ENCODE measurements at regions not wholly inside any gene's neighbourhood (a gene's known extent, or its start where the extent isn't known, plus 50 kb on each side); places are given as distances from the start of the nearest gene placed in this dataset.

DNA sequence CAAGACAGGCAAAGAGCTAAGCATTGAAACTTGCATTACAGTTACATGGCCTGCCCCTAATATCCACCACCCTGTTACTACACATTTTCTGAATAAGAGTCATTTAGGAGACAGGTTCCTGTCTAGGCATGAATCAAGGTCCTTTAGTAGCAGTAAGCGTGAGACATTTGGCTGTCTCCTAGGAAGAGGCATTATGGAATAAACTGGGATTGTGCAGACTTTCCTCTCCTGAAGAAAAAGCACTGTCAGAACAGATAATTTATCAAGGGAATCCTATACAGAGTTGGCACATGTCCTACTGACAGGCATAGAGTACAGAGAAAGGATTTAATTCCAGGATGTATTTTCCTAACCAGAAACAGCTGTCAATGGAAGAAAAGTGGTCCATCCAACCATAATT, 111.9 kb downstream of the INHBA start:
- WGBS, result 94% methylated on average over 1 of the region's 1 CpG
- Histone ChIP-seq H3K36me3 (ENCODE audit: control insufficient read depth in 4 of 4, insufficient read depth in 3 of 4, low read depth in 1 of 4, low read length in 3 of 4) (no peaks in the 10 kb centered on the region), H3K9me3 (ENCODE audit: control insufficient read depth in 4 of 4, low read length in 3 of 4) (peaks cover 0 to 2% (median under 1%) of the 10 kb centered on the region in 4 donors), H3K27me3 (ENCODE audit: control insufficient read depth in 4 of 4, insufficient read depth in 4 of 4, low read length in 3 of 4) (no peaks in the 10 kb centered on the region), H3K27ac (ENCODE audit: low read depth in 1 of 2, low read length in 2 of 2) (no peak overlapping the region), H3K9ac (ENCODE audit: low read depth in 1 of 2, low read length in 2 of 2) (no peak overlapping the region), H3K4me1 (ENCODE audit: control insufficient read depth in 4 of 4, insufficient read depth in 4 of 4, low read length in 3 of 4) (no peaks in the 10 kb centered on the region), H3K4me3 (ENCODE audit: low read depth in 1 of 3, low read length in 3 of 3) (no peak overlapping the region)
- TF ChIP-seq HNF4G (IDR thresholded peaks at IDR 0.05), result no peak
- TF ChIP-seq, protein P1, sequence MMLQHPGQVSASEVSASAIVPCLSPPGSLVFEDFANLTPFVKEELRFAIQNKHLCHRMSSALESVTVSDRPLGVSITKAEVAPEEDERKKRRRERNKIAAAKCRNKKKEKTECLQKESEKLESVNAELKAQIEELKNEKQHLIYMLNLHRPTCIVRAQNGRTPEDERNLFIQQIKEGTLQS (IDR thresholded peaks at IDR 0.05), result no peak
- no peak for DNase-seq (ENCODE audit: low spot score)

DNA sequence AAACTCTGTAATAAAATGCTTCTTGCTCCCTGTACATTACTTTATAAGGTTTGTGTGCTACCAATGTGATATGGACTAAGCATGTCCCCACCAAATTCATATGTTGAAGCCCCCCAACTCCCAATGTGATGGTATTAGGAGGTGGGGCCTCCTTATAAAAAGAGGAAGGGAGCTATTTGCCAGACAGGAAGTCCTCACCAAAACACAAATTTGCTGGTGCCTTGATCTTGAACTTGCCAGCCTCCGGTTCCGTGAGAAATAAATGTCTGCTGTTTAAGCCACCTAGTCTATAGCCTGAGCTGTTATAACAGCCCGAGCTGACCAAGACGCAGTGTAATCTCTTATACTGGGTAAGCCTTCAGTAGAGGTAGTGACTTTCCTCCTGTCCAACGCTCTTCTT, 114.5 kb downstream of the INHBA start:
- WGBS, result 88% methylated on average over 5 of the region's 5 CpGs
- Histone ChIP-seq H3K36me3 (ENCODE audit: control insufficient read depth in 4 of 4, insufficient read depth in 3 of 4, low read depth in 1 of 4, low read length in 3 of 4) (no peaks in the 10 kb centered on the region), H3K27ac (ENCODE audit: low read depth in 1 of 2, low read length in 2 of 2) (no peak overlapping the region), H3K4me3 (ENCODE audit: low read depth in 1 of 3, low read length in 3 of 3) (no peak overlapping the region), H3K27me3 (ENCODE audit: control insufficient read depth in 4 of 4, insufficient read depth in 4 of 4, low read length in 3 of 4) (no peaks in the 10 kb centered on the region), H3K4me1 (ENCODE audit: control insufficient read depth in 4 of 4, insufficient read depth in 4 of 4, low read length in 3 of 4) (no peaks in the 10 kb centered on the region), H3K9me3 (ENCODE audit: control insufficient read depth in 4 of 4, low read length in 3 of 4) (no peaks in the 10 kb centered on the region), H3K9ac (ENCODE audit: low read depth in 1 of 2, low read length in 2 of 2) (no peak overlapping the region)
- no peak for TF ChIP-seq EGR1 (IDR thresholded peaks at IDR 0.05; ENCODE audit: low read depth in 2 of 2)
- no peak for TF ChIP-seq TAF1 (conservative IDR thresholded peaks at IDR 0.05)
- no peak for DNase-seq (ENCODE audit: low spot score)

DNA sequence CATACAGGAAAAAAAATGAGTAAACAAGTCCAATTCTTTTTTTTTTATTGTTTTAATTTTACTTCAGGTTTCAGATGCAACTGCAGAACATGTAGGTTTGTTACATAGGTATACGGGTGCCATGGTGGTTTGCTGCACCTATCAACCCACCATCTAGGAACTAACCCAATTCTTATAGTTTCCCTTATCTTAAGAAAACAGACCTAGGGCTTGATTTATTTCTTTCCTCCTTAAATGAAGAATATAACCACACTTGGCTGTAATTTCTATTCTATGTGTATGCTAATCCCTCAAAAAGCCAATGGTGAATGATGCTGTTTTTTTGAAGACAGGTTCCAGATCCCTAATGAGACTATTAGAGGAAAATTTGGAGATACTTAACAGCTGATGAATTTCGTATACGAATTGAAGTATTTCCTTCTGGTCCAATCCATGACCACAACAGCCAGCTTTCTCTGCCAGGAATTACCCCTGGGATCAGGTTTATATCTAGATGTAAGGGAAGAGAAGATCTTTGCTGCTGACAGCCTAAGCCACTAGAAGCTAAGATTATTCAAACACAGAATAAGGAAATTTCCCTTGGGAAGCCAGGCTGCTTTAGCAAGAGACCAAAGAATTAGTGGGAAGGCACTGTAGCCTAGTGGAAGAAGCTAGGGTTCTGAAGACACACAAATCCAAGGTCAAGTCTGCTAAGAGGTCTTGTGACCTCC, 115.8 kb downstream of the INHBA start:
- 81% methylated on average over 3 of the region's 3 CpGs for WGBS
- H3K4me3 ChIP-seq (ENCODE audit: low read depth in 1 of 3, low read length in 3 of 3), result no peak overlapping the region
- TF ChIP-seq, protein P2, sequence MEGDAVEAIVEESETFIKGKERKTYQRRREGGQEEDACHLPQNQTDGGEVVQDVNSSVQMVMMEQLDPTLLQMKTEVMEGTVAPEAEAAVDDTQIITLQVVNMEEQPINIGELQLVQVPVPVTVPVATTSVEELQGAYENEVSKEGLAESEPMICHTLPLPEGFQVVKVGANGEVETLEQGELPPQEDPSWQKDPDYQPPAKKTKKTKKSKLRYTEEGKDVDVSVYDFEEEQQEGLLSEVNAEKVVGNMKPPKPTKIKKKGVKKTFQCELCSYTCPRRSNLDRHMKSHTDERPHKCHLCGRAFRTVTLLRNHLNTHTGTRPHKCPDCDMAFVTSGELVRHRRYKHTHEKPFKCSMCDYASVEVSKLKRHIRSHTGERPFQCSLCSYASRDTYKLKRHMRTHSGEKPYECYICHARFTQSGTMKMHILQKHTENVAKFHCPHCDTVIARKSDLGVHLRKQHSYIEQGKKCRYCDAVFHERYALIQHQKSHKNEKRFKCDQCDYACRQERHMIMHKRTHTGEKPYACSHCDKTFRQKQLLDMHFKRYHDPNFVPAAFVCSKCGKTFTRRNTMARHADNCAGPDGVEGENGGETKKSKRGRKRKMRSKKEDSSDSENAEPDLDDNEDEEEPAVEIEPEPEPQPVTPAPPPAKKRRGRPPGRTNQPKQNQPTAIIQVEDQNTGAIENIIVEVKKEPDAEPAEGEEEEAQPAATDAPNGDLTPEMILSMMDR (IDR thresholded peaks at IDR 0.05; ENCODE audit: low read depth, low read length, missing input control), result no peak
- TF ChIP-seq YY1 (IDR thresholded peaks at IDR 0.05) (no peak), HNF4A (conservative IDR thresholded peaks at IDR 0.05) (no peak), HNF4G (IDR thresholded peaks at IDR 0.05) (no peak), RXRA (IDR thresholded peaks at IDR 0.05) (no peak), EGR1 (IDR thresholded peaks at IDR 0.05; ENCODE audit: low read depth in 2 of 2) (no peak), GABPA (IDR thresholded peaks at IDR 0.05 in 1 of 2, conservative IDR thresholded peaks at IDR 0.05 in 1 of 2) (no peak), NR2F2 (IDR thresholded peaks at IDR 0.05) (no peak), JUND (IDR thresholded peaks at IDR 0.05) (no peak), TAF1 (conservative IDR thresholded peaks at IDR 0.05) (no peak), RAD21 (IDR thresholded peaks at IDR 0.05) (no peak), SP1 (IDR thresholded peaks at IDR 0.05) (no peak), FOXA2 (IDR thresholded peaks at IDR 0.05) (no peak), FOXA1 (IDR thresholded peaks at IDR 0.05) (no peak)
- TF ChIP-seq, protein P3, sequence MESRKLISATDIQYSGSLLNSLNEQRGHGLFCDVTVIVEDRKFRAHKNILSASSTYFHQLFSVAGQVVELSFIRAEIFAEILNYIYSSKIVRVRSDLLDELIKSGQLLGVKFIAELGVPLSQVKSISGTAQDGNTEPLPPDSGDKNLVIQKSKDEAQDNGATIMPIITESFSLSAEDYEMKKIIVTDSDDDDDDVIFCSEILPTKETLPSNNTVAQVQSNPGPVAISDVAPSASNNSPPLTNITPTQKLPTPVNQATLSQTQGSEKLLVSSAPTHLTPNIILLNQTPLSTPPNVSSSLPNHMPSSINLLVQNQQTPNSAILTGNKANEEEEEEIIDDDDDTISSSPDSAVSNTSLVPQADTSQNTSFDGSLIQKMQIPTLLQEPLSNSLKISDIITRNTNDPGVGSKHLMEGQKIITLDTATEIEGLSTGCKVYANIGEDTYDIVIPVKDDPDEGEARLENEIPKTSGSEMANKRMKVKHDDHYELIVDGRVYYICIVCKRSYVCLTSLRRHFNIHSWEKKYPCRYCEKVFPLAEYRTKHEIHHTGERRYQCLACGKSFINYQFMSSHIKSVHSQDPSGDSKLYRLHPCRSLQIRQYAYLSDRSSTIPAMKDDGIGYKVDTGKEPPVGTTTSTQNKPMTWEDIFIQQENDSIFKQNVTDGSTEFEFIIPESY (IDR thresholded peaks at IDR 0.05), result no peak
- TF ChIP-seq, protein P4, sequence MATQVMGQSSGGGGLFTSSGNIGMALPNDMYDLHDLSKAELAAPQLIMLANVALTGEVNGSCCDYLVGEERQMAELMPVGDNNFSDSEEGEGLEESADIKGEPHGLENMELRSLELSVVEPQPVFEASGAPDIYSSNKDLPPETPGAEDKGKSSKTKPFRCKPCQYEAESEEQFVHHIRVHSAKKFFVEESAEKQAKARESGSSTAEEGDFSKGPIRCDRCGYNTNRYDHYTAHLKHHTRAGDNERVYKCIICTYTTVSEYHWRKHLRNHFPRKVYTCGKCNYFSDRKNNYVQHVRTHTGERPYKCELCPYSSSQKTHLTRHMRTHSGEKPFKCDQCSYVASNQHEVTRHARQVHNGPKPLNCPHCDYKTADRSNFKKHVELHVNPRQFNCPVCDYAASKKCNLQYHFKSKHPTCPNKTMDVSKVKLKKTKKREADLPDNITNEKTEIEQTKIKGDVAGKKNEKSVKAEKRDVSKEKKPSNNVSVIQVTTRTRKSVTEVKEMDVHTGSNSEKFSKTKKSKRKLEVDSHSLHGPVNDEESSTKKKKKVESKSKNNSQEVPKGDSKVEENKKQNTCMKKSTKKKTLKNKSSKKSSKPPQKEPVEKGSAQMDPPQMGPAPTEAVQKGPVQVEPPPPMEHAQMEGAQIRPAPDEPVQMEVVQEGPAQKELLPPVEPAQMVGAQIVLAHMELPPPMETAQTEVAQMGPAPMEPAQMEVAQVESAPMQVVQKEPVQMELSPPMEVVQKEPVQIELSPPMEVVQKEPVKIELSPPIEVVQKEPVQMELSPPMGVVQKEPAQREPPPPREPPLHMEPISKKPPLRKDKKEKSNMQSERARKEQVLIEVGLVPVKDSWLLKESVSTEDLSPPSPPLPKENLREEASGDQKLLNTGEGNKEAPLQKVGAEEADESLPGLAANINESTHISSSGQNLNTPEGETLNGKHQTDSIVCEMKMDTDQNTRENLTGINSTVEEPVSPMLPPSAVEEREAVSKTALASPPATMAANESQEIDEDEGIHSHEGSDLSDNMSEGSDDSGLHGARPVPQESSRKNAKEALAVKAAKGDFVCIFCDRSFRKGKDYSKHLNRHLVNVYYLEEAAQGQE (IDR thresholded peaks at IDR 0.05), result no peak
- TF ChIP-seq, protein P1 (IDR thresholded peaks at IDR 0.05), result no peak
- TF ChIP-seq, protein P5, sequence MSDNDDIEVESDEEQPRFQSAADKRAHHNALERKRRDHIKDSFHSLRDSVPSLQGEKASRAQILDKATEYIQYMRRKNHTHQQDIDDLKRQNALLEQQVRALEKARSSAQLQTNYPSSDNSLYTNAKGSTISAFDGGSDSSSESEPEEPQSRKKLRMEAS (IDR thresholded peaks at IDR 0.05), result no peak
- H3K36me3 ChIP-seq (ENCODE audit: control insufficient read depth in 4 of 4, insufficient read depth in 3 of 4, low read depth in 1 of 4, low read length in 3 of 4), result no peaks in the 10 kb centered on the region
- no peaks in the 10 kb centered on the region for H3K9me3 ChIP-seq (ENCODE audit: control insufficient read depth in 4 of 4, low read length in 3 of 4)
- no peak overlapping the region for H3K9ac ChIP-seq (ENCODE audit: low read depth in 1 of 2, low read length in 2 of 2)
- no peaks in the 10 kb centered on the region for H3K27me3 ChIP-seq (ENCODE audit: control insufficient read depth in 4 of 4, insufficient read depth in 4 of 4, low read length in 3 of 4)
- H3K4me1 ChIP-seq (ENCODE audit: control insufficient read depth in 4 of 4, insufficient read depth in 4 of 4, low read length in 3 of 4), result no peaks in the 10 kb centered on the region
- DNase-seq (ENCODE audit: low spot score), result no peak
- H3K27ac ChIP-seq (ENCODE audit: low read depth in 1 of 2, low read length in 2 of 2), result no peak overlapping the region

Data from liver (tissue), 8 donors.